22Rv1 (cell line): ENCODE measurements at regions not wholly inside any gene's neighbourhood (a gene's known extent, or its start where the extent isn't known, plus 50 kb on each side); places are given as distances from the start of the nearest gene placed in this dataset.

Experiments
- CTCF ChIP-seq: fragments of 450-650 bp; IDR thresholded peaks from 2 replicates; pipeline ENCODE4 v1.5.1; 2017; ENCODE audit warnings: mild to moderate bottlenecking
- ZFX ChIP-seq: fragments of 450-650 bp; IDR thresholded peaks from 2 replicates; pipeline ENCODE4 v1.6.1; 2017; ENCODE audit warnings: antibody characterized with exemption, borderline replicate concordance

GRCh38 chr5:10158886-10159285, 90.8 kb downstream of the ATPSCKMT start:
- TF ChIP-seq ZFX (no peak), CTCF (no peak)
